HEK293T (cell line): ENCODE measurements at regions not wholly inside any gene's neighbourhood (a gene's known extent, or its start where the extent isn't known, plus 50 kb on each side); places are given as distances from the start of the nearest gene placed in this dataset.

ENCODE experiments used
- ELF4 ChIP-seq: fragments of 450-650 bp; IDR thresholded peaks from 2 replicates; pipeline ENCODE4 v1.6.1; 2017; ENCODE audit warnings: antibody characterized with exemption
- FOXM1 ChIP-seq: fragments of 450-650 bp; IDR thresholded peaks from 2 replicates; pipeline ENCODE4 v1.6.1; 2017; ENCODE audit warnings: mild to moderate bottlenecking, borderline replicate concordance
- HDGF ChIP-seq: fragments of 450-650 bp; IDR thresholded peaks from 2 replicates; pipeline ENCODE4 v1.6.1; 2017; ENCODE audit warnings: antibody characterized with exemption, borderline replicate concordance
- PKNOX1 ChIP-seq: fragments of 450-650 bp; IDR thresholded peaks from 2 replicates; pipeline ENCODE4 v1.6.1; 2016
- SP1 ChIP-seq: fragments of 450-650 bp; IDR thresholded peaks from 2 replicates; pipeline ENCODE4 v1.6.1; 2017
- TARDBP ChIP-seq: fragments of 450-650 bp; IDR thresholded peaks from 2 replicates; pipeline ENCODE4 v1.6.1; 2016
- ZNF384 ChIP-seq: fragments of 450-650 bp; IDR thresholded peaks from 2 replicates; pipeline ENCODE4 v1.6.1; 2016

GRCh38 chrX:142134533-142134932 is 70.6 kb downstream of the MAGEC2 start:
- no peak for TF ChIP-seq ELF4
- TF ChIP-seq SP1 = no peak
- TF ChIP-seq TARDBP = no peak
- no peak for TF ChIP-seq PKNOX1
- no peak for TF ChIP-seq HDGF
- no peak for TF ChIP-seq FOXM1
- TF ChIP-seq ZNF384 = no peak
